Activated CD4-positive, alpha-beta T cell treated with anti-CD3 and anti-CD28 coated beads, Interleukin-2, Interleukin-6, amounts not matched to agents 100 ng/mL and 50 ng/mL, durations not matched to agents 16 hours and 8 hours (primary cell): ENCODE measurements at regions not wholly inside any gene's neighbourhood (a gene's known extent, or its start where the extent isn't known, plus 50 kb on each side); places are given as distances from the start of the nearest gene placed in this dataset.
"Not testable (repeated sequence)": the region's sequence is repeated elsewhere in the genome, so short reads cannot be mapped to it uniquely, and the experiment has no call there.

Experiments
- DNase-seq: peaks from one replicate; pipeline ENCODE4 v3.0.0-alpha.2; 2020

GRCh38 chr2:242032780-242033656 is 163.5 kb downstream of the RTP5 start:
- no peak for DNase-seq

GRCh38 chr2:242034138-242034537 is 164.6 kb downstream of the RTP5 start:
- DNase-seq: no peak

- no peak for DNase-seq
Observed at GRCh38 chr2:242034996-242035814, 165.7 kb downstream of the RTP5 start.

DNA sequence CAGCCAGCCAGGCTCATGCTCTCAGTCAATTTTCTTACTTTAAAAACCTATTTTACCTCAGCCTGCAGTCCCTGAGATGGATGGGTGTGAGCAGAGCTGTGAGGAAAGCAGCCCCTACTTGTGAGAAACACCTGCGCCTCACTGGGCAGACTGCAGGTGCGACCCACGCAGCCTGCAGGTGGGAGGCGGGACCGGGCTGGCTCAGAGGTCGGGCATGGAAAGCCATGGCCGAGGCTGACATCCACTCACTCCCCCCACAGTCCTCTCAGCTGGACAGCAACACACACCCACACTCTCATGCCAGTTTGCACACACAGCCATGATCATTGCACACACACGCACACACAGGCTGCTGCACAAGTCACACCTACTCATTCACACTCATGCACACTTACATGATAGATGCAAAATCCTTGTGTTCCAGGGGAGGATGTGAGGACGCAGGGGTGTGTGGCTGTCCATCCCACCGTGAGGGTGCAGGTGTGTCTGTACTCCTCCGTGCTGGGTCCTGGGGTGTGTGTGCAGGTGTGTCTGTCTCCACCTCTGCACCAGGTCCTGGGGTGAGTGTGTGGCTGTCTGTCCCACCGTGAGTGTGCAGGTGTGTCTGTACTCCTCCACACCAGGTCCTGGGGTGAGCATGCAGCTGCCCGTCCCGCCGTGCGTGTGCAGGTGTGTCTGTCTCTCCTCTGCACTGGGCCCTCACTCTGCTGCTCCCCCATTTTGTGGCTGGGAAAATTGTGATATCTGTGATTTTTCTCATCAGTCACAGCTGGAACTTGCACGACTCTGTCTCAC is 166.5 kb downstream of the RTP5 start:
- DNase-seq: no peak

GRCh38 chr2:242036653-242036950 is 167.1 kb downstream of the RTP5 start:
- no peak for DNase-seq

DNA sequence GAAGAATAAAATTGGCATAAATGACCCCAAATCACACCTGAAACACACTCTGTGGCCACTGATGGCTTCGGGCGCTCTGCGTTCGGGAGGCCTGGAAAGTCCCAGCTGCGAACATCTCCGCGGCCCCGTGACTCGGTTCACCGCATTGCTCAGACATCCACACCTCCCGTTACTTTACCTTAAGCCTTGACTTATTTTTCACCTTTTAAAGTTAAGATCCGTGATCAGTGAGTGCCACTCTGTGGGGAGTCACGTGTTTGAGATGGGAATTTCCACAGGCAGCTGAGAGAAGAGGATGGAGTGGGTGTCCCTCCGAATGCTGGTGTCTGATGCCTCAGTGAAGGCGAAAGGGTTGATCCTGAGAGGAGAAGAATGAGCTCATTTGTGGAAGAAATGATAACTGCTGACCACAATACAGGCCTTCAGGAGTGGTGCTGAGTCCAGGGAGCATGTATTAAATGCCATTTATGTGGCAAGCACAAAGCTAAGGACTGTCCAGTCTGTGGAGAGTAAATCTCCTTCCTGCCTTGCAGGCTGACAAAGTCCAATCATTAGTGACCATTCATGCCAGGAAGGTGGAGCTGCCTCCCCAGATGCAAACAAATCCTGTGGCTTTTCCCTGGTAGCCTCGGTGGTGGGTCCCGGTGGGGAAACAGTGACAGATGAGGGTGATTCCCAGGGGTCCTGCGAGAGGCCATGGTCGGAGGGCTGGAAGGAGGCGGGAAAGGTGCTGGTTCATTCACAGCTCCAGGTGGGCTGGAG is 168.8 kb downstream of the RTP5 start:
- DNase-seq: no peak

GRCh38 chr2:242038928-242039341 is 169.4 kb downstream of the RTP5 start:
- DNase-seq: no peak

DNA sequence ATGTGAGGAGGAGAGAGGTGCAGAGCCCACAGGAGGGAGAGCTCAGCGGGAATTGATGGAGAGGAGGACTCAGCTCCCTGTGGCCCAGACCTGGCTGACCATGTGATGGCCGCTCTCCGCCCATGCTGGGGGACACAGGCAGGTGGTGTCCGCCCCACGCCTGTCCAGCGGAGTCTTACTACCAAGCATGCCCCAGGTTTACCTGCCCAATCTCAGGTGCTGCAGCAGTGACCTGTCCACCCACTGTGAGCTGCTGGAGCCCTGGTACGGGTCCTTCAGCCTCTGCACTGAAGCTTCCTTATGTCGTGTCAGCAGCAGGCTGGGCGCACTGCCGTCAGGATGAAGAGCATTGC is 170.8 kb downstream of the RTP5 start:
- DNase-seq: no peak

- DNase-seq: no peak
Observed at GRCh38 chr2:242040681-242041080, 171.2 kb downstream of the RTP5 start.

DNA sequence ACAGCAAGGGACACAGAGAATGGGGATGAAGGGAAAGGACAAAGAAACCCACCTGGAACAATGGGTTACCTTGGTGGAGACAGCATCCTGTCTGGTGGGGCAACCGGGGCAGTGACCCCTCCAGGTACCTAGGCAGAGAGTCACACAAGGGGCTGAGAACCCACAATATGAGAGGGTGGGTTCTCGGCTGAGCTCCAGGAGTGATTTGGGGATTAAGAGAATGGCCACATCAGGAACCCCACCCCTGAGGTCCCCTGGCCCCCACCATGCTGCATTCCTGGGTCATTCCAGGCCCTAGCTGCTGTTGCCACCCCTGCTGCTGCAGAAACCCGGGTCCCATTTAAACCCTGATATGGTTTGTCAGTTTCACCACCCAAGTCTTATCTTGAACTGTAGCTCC is 172.3 kb downstream of the RTP5 start:
- no peak for DNase-seq

DNA sequence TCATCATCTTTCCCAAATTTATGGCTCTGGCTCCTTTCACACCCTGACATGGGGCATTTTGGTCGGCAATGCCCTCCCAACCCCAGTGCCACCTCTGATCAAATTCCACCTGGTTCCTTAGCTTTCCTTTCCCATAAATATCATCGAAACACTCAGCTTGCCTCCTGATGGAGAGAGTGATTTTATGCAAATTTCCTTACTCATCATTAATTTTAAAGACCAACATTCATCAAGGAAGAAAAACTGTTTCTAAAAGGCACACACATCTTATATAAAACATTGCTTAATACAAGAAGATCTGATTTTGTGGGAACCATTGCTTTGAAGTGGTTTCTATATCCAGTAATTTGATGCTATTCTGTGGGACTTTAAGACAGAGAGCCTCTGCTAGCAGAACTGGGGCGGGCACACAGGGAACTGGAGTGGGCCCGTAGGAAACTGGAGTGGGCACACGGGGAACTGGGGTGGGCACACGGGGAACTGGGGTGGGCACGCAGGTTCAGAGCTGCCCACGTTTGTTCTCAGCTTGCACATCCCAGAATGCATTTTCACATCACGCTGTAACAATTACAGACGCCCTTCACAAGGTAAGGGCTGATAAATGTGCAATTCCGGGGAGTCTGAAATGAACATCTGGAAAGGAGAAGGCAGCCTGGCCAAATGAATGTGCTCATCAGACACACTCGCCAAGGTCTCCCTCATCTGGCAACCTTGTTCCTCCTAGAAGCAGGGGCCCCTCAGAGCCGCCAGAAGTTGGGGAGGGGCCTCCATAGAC is 174.2 kb downstream of the RTP5 start:
- DNase-seq: no peak

GRCh38 chr2:242044313-242044590 is 174.7 kb downstream of the RTP5 start:
- DNase-seq: no peak

DNA sequence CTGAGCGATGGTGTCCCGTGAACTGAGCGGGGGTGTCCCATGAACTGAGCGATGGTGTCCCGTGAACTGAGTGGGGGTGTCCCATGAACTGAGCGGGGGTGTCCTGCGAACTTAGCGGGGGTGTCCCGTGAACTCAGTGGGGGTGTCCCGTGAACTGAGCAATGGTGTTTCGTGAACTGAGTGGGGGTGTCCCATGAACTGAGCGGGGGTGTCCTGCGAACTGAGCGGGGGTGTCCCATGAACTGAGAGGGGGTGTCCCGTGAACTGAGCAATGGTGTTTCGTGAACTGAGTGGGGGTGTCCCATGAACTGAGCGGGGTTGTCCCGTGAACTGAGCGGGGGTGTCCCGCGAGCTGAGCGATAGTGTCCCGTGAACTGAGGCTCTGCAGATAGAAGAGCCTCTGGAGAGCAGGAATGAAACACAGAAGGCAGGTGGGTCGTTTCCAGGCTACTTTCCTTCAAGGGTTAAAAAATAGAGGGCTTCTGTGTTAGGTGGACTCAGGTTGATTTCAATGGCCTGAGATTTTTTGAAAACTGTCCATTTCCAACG is 176.1 kb downstream of the RTP5 start:
- not testable (repeated sequence) for DNase-seq

DNA sequence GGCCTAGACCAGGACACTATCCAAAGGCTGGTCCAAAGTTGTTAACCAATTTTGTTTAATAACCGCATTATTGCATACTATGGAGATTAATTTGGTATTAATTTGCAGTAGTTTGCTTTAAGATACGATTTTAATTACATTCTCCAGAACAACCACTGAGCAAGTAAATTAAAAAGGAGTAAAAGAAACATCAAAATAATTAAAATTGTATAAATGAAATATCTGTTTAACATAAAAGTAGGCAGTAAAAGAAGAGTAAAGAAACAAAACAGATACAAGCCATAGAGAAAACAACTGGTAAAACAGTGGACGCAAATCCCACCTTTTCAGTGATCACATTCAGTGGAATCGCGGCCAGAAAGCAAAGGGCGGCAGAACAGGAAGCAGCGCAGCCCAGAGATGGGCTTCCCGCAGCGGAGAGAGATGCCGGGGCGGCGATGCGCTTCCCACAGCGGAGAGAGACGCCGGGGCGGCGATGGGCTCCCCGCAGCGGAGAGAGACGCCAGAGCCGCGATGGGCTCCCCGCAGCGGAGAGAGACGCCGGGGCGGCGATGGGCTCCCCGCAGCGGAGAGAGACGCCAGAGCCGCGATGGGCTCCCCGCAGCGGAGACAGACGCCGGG is 176.8 kb downstream of the RTP5 start:
- DNase-seq: no peak

GRCh38 chr2:242047963-242048362 is 178.4 kb downstream of the RTP5 start:
- no peak for DNase-seq

GRCh38 chr2:242048479-242048878 is 178.9 kb downstream of the RTP5 start:
- no peak for DNase-seq

- DNase-seq: not testable (repeated sequence)
Observed at GRCh38 chr2:242049492-242049891, 180.0 kb downstream of the RTP5 start.

GRCh38 chr2:242051463-242051862 is 181.9 kb downstream of the RTP5 start:
- no peak for DNase-seq

- DNase-seq: no peak
Observed at GRCh38 chr2:242052421-242052820, 182.9 kb downstream of the RTP5 start.

- DNase-seq: no peak
Observed at GRCh38 chr2:242053921-242054320, 184.4 kb downstream of the RTP5 start.

- DNase-seq: no peak
Observed at GRCh38 chr2:242054406-242054805, 184.9 kb downstream of the RTP5 start.
